ENCODE measurements at regions not wholly inside any gene's neighbourhood (a gene's known extent, or its start where the extent isn't known, plus 50 kb on each side); places are given as distances from the start of the nearest gene placed in this dataset.

DNA sequence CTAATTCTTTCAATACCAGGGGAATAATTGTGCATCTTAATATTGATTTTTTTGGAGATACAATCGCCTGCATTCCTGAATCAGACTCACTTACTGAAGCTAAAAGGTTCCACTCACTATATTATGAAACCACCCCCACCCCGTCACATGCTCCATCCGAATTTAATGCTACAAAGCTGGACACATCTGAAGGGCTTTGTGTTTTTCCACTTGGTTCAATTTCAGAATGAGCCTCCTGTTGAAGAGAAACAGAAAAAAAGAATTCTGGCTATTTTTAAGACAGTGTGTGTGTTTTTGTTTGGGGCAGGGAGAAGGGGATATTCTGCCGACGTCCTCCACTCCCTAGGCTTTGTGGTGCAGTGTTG is 165.5 kb upstream of the TBX20 start:
- no peak for DNase-seq
- TF ChIP-seq, protein P1, sequence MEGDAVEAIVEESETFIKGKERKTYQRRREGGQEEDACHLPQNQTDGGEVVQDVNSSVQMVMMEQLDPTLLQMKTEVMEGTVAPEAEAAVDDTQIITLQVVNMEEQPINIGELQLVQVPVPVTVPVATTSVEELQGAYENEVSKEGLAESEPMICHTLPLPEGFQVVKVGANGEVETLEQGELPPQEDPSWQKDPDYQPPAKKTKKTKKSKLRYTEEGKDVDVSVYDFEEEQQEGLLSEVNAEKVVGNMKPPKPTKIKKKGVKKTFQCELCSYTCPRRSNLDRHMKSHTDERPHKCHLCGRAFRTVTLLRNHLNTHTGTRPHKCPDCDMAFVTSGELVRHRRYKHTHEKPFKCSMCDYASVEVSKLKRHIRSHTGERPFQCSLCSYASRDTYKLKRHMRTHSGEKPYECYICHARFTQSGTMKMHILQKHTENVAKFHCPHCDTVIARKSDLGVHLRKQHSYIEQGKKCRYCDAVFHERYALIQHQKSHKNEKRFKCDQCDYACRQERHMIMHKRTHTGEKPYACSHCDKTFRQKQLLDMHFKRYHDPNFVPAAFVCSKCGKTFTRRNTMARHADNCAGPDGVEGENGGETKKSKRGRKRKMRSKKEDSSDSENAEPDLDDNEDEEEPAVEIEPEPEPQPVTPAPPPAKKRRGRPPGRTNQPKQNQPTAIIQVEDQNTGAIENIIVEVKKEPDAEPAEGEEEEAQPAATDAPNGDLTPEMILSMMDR (IDR thresholded peaks at IDR 0.05), result no peak
- H3K27ac Mint-ChIP-seq, result no peak overlapping the region
- H3K27me3 Mint-ChIP-seq (ENCODE audit: insufficient read depth), result peaks cover 9% of the 10 kb centered on the region
- H3K36me3 Mint-ChIP-seq (ENCODE audit: low read depth), result no peaks in the 10 kb centered on the region
- H3K9me3 Mint-ChIP-seq, result no peaks in the 10 kb centered on the region
- H3K4me3 Mint-ChIP-seq, result no peak overlapping the region
- H3K4me1 Mint-ChIP-seq (ENCODE audit: low read depth), result no peaks in the 10 kb centered on the region

DNA sequence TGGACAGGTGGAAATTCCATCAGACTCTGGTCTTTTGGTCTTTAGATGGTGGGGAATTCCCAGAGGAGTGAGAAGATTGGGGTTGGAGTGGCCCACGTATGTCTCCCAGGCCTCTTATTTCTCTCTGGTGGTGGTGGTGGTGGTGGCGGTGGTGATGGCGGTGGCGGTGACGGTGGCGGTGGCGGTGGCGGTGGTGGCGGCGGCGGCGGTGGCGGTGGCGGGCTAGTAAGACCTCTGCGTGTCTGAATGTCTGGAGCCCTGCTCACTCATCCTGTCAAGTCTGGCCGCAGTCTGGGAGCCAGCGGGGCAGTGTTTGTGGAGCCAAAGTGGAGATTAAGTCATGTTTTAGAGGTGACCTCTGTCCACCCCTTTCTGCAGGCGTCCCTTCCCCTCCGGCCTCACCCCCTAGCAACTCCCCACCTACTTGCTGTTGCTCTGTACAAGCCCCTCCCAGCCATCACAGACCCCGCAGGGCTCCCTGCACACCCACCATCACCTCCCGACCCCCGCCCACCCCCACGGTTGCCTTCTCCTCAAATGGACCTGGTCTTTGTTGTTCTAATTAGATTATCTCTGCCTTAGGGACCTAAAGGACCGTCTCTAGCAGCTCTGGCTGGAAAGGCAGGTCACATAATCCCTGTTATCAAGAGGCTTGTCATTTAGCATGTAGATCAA is 165.0 kb upstream of the TBX20 start:
- peaks cover 9% of the 10 kb centered on the region for H3K27me3 Mint-ChIP-seq (ENCODE audit: insufficient read depth)
- no peak overlapping the region for H3K4me3 Mint-ChIP-seq
- TF ChIP-seq, protein P1 (IDR thresholded peaks at IDR 0.05), result no peak
- no peak for DNase-seq
- no peak overlapping the region for H3K27ac Mint-ChIP-seq
- H3K4me1 Mint-ChIP-seq (ENCODE audit: low read depth), result no peaks in the 10 kb centered on the region
- H3K36me3 Mint-ChIP-seq (ENCODE audit: low read depth), result no peaks in the 10 kb centered on the region
- no peaks in the 10 kb centered on the region for H3K9me3 Mint-ChIP-seq

DNA sequence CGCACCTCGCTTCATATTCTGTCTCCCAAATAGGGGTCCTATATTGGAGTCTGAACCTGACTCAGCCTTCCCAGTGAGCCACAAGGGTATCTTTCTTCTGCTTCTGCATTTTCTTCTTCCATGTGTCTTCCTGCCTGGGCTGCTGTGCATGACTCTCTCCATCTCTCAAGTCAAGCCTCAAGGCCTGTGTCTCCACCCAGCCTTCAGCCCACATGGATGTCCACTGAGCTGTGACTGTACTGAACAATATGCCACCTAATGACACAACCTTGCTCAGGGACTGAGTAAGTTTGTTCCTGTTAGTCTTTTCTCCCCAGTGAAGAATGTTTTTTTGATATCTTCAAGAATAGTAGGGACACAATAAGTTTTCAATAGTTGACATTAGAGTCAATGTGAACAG is 162.7 kb upstream of the TBX20 start:
- Mint-ChIP-seq H3K27me3 (ENCODE audit: insufficient read depth) (peaks cover 4% of the 10 kb centered on the region; the same call in 1 of the 2 replicates), H3K4me1 (ENCODE audit: low read depth) (no peaks in the 10 kb centered on the region)

DNA sequence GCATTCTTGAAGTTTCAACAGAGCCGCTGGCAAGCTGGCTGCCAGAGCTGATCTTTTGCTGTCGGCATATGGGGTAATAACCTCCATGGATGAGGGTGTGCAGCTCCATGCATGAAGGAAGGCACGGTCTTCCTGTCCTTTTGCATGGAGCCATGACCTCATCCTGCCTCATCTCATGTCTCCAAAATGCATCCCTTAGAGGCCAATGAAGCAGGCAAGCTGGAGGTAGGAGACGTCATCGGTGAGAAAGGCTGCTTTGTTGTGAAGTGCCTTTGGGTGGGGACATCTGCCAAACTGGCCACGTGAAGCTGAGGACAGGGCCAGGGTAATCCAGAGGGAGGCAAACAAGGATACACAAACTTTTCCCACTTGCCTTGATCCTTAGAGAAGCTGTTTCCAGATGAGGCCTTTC is 161.5 kb upstream of the TBX20 start:
- Mint-ChIP-seq H3K27me3 (ENCODE audit: insufficient read depth) (peaks cover 4% of the 10 kb centered on the region; the same call in 1 of the 2 replicates), H3K36me3 (ENCODE audit: low read depth) (no peaks in the 10 kb centered on the region), H3K9me3 (no peaks in the 10 kb centered on the region), H3K27ac (no peak overlapping the region), H3K4me1 (ENCODE audit: low read depth) (no peaks in the 10 kb centered on the region), H3K4me3 (no peak overlapping the region)
- TF ChIP-seq, protein P1 (IDR thresholded peaks at IDR 0.05), result no peak
- no peak for DNase-seq

More for the DNA sequence above, 162.7 kb upstream of the TBX20 start:
- no peak for DNase-seq
- no peaks in the 10 kb centered on the region for H3K36me3 Mint-ChIP-seq (ENCODE audit: low read depth)
- no peak overlapping the region for H3K4me3 Mint-ChIP-seq
- no peaks in the 10 kb centered on the region for H3K9me3 Mint-ChIP-seq
- TF ChIP-seq, protein P1 (IDR thresholded peaks at IDR 0.05), result no peak
- H3K27ac Mint-ChIP-seq, result no peak overlapping the region

DNA sequence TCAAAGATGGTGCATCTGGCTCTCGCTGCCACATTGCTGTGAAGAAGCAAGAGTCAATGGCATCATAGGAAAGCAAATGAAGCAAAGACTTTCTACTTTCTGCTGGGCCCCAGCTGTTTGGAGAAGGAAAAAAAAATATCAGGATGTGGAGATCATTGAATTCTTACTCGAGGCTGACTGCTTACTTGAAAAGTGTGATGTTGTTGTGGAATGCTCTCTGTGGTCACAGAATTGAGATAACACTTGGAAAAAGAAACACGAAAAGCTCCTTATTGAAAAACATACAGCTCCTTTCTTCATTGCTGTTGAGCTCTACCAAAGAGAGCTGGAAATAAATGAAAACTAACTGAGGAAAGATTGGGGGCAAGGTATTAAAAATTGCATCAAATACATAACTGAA is 157.4 kb upstream of the TBX20 start:
- Mint-ChIP-seq H3K36me3 (ENCODE audit: low read depth) (no peaks in the 10 kb centered on the region), H3K27me3 (ENCODE audit: insufficient read depth) (no peaks in the 10 kb centered on the region; the same call in 1 of the 2 replicates), H3K9me3 (no peaks in the 10 kb centered on the region), H3K4me1 (ENCODE audit: low read depth) (no peaks in the 10 kb centered on the region), H3K27ac (no peak overlapping the region), H3K4me3 (no peak overlapping the region)
- TF ChIP-seq, protein P1 (IDR thresholded peaks at IDR 0.05), result no peak
- no peak for DNase-seq

All from HFFc6 (cell line).